ENCODE measurements at regions not wholly inside any gene's neighbourhood (a gene's known extent, or its start where the extent isn't known, plus 50 kb on each side); places are given as distances from the start of the nearest gene placed in this dataset.

GRCh38 chr1:72804541-72804940 lies 522.2 kb upstream of the NEGR1 start:
- H3K36me3 Mint-ChIP-seq (ENCODE audit: insufficient read depth) = no peaks in the 10 kb centered on the region
- DNase-seq (ENCODE audit: low spot score, unreplicated experiment) = no peak
- TF ChIP-seq, protein P1, sequence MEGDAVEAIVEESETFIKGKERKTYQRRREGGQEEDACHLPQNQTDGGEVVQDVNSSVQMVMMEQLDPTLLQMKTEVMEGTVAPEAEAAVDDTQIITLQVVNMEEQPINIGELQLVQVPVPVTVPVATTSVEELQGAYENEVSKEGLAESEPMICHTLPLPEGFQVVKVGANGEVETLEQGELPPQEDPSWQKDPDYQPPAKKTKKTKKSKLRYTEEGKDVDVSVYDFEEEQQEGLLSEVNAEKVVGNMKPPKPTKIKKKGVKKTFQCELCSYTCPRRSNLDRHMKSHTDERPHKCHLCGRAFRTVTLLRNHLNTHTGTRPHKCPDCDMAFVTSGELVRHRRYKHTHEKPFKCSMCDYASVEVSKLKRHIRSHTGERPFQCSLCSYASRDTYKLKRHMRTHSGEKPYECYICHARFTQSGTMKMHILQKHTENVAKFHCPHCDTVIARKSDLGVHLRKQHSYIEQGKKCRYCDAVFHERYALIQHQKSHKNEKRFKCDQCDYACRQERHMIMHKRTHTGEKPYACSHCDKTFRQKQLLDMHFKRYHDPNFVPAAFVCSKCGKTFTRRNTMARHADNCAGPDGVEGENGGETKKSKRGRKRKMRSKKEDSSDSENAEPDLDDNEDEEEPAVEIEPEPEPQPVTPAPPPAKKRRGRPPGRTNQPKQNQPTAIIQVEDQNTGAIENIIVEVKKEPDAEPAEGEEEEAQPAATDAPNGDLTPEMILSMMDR (IDR thresholded peaks at IDR 0.05; ENCODE audit: unreplicated experiment) = no peak
- no peaks in the 10 kb centered on the region for H3K4me1 Mint-ChIP-seq (ENCODE audit: low read depth)
- H3K4me3 Mint-ChIP-seq (ENCODE audit: low read depth) = no peak overlapping the region
- no peaks in the 10 kb centered on the region for H3K27me3 Mint-ChIP-seq
- H3K27ac Mint-ChIP-seq = no peak overlapping the region
- peaks cover 15% of the 10 kb centered on the region for H3K9me3 Mint-ChIP-seq (ENCODE audit: low read depth)

- Mint-ChIP-seq H3K36me3 (ENCODE audit: insufficient read depth) (no peaks in the 10 kb centered on the region), H3K27ac (no peak overlapping the region), H3K4me1 (ENCODE audit: low read depth) (peaks cover 7% of the 10 kb centered on the region), H3K4me3 (ENCODE audit: low read depth) (no peak overlapping the region), H3K9me3 (ENCODE audit: low read depth) (no peaks in the 10 kb centered on the region), H3K27me3 (no peaks in the 10 kb centered on the region)
- no peak for DNase-seq (ENCODE audit: low spot score, unreplicated experiment)
- TF ChIP-seq, protein P1 (IDR thresholded peaks at IDR 0.05; ENCODE audit: unreplicated experiment) = no peak
Measured at GRCh38 chr1:72781038-72781437, 498.7 kb upstream of the NEGR1 start.

GRCh38 chr1:72780212-72780611 lies 497.9 kb upstream of the NEGR1 start:
- H3K4me3 Mint-ChIP-seq (ENCODE audit: low read depth) = no peak overlapping the region
- H3K27me3 Mint-ChIP-seq = no peaks in the 10 kb centered on the region
- no peaks in the 10 kb centered on the region for H3K36me3 Mint-ChIP-seq (ENCODE audit: insufficient read depth)
- no peaks in the 10 kb centered on the region for H3K9me3 Mint-ChIP-seq (ENCODE audit: low read depth)
- no peak for DNase-seq (ENCODE audit: low spot score, unreplicated experiment)
- H3K4me1 Mint-ChIP-seq (ENCODE audit: low read depth) = peaks cover 8% of the 10 kb centered on the region
- TF ChIP-seq, protein P1 (IDR thresholded peaks at IDR 0.05; ENCODE audit: unreplicated experiment) = no peak
- no peak overlapping the region for H3K27ac Mint-ChIP-seq

GRCh38 chr1:72777918-72778317 lies 495.6 kb upstream of the NEGR1 start:
- DNase-seq (ENCODE audit: low spot score, unreplicated experiment) = no peak
- H3K36me3 Mint-ChIP-seq (ENCODE audit: insufficient read depth) = no peaks in the 10 kb centered on the region
- H3K4me3 Mint-ChIP-seq (ENCODE audit: low read depth) = no peak overlapping the region
- peaks cover 10% of the 10 kb centered on the region for H3K4me1 Mint-ChIP-seq (ENCODE audit: low read depth)
- TF ChIP-seq, protein P1 (IDR thresholded peaks at IDR 0.05; ENCODE audit: unreplicated experiment) = no peak
- no peaks in the 10 kb centered on the region for H3K27me3 Mint-ChIP-seq
- no peaks in the 10 kb centered on the region for H3K9me3 Mint-ChIP-seq (ENCODE audit: low read depth)
- peak overlapping the region; percentile 4 for H3K27ac Mint-ChIP-seq

DNA sequence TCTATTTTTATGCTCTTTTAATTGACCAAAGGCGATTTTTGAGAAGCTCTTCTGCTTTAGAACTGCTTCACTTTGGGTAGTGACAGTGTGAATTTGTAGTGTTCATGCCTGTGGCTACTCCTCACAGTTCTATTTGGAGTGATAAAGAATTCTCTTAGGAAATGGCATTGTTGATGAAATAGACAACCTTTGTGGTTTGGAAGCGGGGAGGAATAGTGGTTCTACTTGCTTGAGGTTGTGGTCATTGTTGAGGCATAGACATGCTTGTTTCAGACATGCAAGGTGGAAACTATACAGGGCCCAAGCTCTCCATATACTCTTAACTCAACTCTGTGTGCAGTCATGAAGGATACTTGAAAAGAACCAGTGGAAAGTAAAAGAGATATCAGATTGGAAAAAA lies 481.1 kb upstream of the NEGR1 start:
- Mint-ChIP-seq H3K4me3 (ENCODE audit: low read depth) (no peak overlapping the region), H3K9me3 (ENCODE audit: low read depth) (no peaks in the 10 kb centered on the region), H3K27ac (no peak overlapping the region), H3K27me3 (no peaks in the 10 kb centered on the region), H3K4me1 (ENCODE audit: low read depth) (peaks cover 5% of the 10 kb centered on the region), H3K36me3 (ENCODE audit: insufficient read depth) (no peaks in the 10 kb centered on the region)
- DNase-seq (ENCODE audit: low spot score, unreplicated experiment) = no peak
- TF ChIP-seq, protein P1 (IDR thresholded peaks at IDR 0.05; ENCODE audit: unreplicated experiment) = no peak
